PC-3 (cell line): ENCODE measurements at regions not wholly inside any gene's neighbourhood (a gene's known extent, or its start where the extent isn't known, plus 50 kb on each side); places are given as distances from the start of the nearest gene placed in this dataset.

Experiments used
- EZH2 ChIP-seq: fragments of 300-600 bp; sonication (generic); IDR thresholded peaks from one replicate; pipeline ENCODE4 v1.6.1; 2017; ENCODE audit warnings: antibody characterized with exemption, mild to moderate bottlenecking, low read length; ENCODE audit not compliant: unreplicated experiment
- EZH2phosphoT487 ChIP-seq: fragments of 300-600 bp; sonication (generic); IDR thresholded peaks from 2 replicates; pipeline ENCODE4 v1.6.1; 2018; ENCODE audit warnings: mild to moderate bottlenecking, antibody characterized with exemption, low read length, borderline replicate concordance
- TF ChIP-seq, protein P1 (sequence below): fragments of 300-600 bp; sonication (generic); conservative IDR thresholded peaks from 2 replicates; pipeline ENCODE4 v1.5.1; 2017; ENCODE audit warnings: antibody characterized with exemption, low read depth, mild to moderate bottlenecking, low read length

GRCh38 chr1:38555130-38555529 lies 304.4 kb downstream of the RRAGC start:
- TF ChIP-seq, protein P1, sequence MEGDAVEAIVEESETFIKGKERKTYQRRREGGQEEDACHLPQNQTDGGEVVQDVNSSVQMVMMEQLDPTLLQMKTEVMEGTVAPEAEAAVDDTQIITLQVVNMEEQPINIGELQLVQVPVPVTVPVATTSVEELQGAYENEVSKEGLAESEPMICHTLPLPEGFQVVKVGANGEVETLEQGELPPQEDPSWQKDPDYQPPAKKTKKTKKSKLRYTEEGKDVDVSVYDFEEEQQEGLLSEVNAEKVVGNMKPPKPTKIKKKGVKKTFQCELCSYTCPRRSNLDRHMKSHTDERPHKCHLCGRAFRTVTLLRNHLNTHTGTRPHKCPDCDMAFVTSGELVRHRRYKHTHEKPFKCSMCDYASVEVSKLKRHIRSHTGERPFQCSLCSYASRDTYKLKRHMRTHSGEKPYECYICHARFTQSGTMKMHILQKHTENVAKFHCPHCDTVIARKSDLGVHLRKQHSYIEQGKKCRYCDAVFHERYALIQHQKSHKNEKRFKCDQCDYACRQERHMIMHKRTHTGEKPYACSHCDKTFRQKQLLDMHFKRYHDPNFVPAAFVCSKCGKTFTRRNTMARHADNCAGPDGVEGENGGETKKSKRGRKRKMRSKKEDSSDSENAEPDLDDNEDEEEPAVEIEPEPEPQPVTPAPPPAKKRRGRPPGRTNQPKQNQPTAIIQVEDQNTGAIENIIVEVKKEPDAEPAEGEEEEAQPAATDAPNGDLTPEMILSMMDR = no peak
- TF ChIP-seq EZH2 (no peak), EZH2phosphoT487 (no peak)
